Psoas muscle (tissue), 7 donors: ENCODE measurements at regions not wholly inside any gene's neighbourhood (a gene's known extent, or its start where the extent isn't known, plus 50 kb on each side); places are given as distances from the start of the nearest gene placed in this dataset.

ENCODE experiments used
- ATAC-seq, 4 donors: fragments of 200-7000 bp; cut with Tn5 transposase; one replicate each; pipeline ENCODE4 v1.9.1; 2020; ENCODE audit warnings: moderate library complexity in 3 of 4, mild to moderate bottlenecking in 2 of 4
- DNase-seq, 2 donors: peaks; one replicate each; pipeline ENCODE4 v3.0.0-alpha.2; 2020
- H3K27ac ChIP-seq: fragments of 200-600 bp; one replicate; pipeline ENCODE4 v1.8.0; 2022
- H3K27me3 ChIP-seq, 3 donors: fragments of 200-600 bp in 1 of 3; one replicate each; pipeline versions ENCODE4 v1.6.1 to v1.8.0; 2013 to 2022; ENCODE audit warnings: low read length in 2 of 3, mild to moderate bottlenecking in 2 of 3, moderate library complexity in 1 of 3; ENCODE audit not compliant: insufficient read depth in 3 of 3
- H3K36me3 ChIP-seq, 2 donors: fragments of 200-600 bp in 1 of 2; one replicate each; pipeline versions ENCODE4 v1.6.1 to v1.8.0; 2013 to 2022; ENCODE audit warnings: low read depth in 1 of 2, mild to moderate bottlenecking in 1 of 2, moderate library complexity in 1 of 2; ENCODE audit not compliant: insufficient read depth in 1 of 2
- H3K4me1 ChIP-seq: fragments of 200-600 bp; one replicate; pipeline ENCODE4 v1.8.0; 2022
- H3K4me3 ChIP-seq: fragments of 200-600 bp; one replicate; pipeline ENCODE4 v1.8.0; 2022; ENCODE audit warnings: mild to moderate bottlenecking
- H3K9me3 ChIP-seq: fragments of 200-600 bp; one replicate; pipeline ENCODE4 v1.8.0; 2022
- WGBS, 3 donors: extraction: QIAGEN DNeasy Blood & Tissue Kit; methylation state at CpG; one replicate each; pipeline versions ENCODE4 v1.1.6 to v1.1.7; 2013; 5-methylcytosine and 5-hydroxymethylcytosine counted together
- intact Hi-C, 2 donors: fragments of 100-400 bp; cut with DNase I; formaldehyde crosslinking; loops; one replicate each; pipeline versions ENCODE4 v1.11.0 to v1.14.2; 2022
- TF ChIP-seq, protein P1 (sequence below): fragments of 200-600 bp; IDR thresholded peaks from one replicate; pipeline ENCODE4 v1.8.0; 2022; ENCODE audit warnings: antibody characterized with exemption
- donor health status: healthy with polysubstance abuse.
- donor health status: DM: no; HTN: no; CAD: no; lungs with moderate emphysema.
- donor health status: Bipolar disorder and iron deficiency.
- donor health status: healthy.
- donor health status: DM: yes; HTN: yes; CAD: no.
- donor health status: DM: no; HTN: no; CAD: no.
- donor health status: DM: yes; HTN: yes; CAD: no.

DNA sequence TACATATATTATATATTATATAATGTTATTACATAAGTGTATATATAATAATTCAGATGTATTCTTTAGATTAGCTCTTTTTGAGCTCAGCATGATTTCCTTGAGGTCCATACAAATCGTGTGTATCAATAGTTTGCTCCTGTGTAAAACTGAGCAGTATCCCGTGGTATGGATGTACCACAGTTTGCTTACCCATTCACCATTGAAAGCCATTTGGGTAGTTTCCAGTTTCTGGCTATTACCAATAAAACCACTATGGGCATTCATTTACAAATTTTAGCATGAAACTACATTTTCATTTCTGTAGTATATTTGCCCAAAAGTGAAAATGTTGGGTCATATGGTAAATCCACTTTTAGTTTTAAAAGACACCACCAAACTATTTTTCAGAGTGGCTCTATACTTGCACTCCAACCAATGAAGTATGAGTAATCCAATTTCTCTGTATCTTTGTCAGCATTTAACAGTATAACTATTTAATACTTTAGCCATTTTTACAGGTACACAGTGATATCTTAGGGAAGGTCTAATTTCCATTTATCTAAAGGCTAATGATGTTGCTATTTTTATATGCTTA lies 1361.4 kb upstream of the GBE1 start:
- ATAC-seq, result no peak
- no peaks in the 10 kb centered on the region for H3K9me3 ChIP-seq
- no peak for DNase-seq
- no peak overlapping the region for H3K4me3 ChIP-seq
- WGBS, 3 donors, result 76 to 91% (median 85%) methylated on average over 2 of the region's 2 CpGs
- H3K27me3 ChIP-seq, result no peaks in the 10 kb centered on the region
- no peaks in the 10 kb centered on the region for H3K36me3 ChIP-seq
- intact Hi-C loops, result no loop called here
- TF ChIP-seq, protein P1, sequence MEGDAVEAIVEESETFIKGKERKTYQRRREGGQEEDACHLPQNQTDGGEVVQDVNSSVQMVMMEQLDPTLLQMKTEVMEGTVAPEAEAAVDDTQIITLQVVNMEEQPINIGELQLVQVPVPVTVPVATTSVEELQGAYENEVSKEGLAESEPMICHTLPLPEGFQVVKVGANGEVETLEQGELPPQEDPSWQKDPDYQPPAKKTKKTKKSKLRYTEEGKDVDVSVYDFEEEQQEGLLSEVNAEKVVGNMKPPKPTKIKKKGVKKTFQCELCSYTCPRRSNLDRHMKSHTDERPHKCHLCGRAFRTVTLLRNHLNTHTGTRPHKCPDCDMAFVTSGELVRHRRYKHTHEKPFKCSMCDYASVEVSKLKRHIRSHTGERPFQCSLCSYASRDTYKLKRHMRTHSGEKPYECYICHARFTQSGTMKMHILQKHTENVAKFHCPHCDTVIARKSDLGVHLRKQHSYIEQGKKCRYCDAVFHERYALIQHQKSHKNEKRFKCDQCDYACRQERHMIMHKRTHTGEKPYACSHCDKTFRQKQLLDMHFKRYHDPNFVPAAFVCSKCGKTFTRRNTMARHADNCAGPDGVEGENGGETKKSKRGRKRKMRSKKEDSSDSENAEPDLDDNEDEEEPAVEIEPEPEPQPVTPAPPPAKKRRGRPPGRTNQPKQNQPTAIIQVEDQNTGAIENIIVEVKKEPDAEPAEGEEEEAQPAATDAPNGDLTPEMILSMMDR, result no peak
- no peak overlapping the region for H3K27ac ChIP-seq
- no peaks in the 10 kb centered on the region for H3K4me1 ChIP-seq

- 71 to 76% (median 72%) methylated on average over 4 of the region's 4 CpGs for WGBS, 3 donors
- no peaks in the 10 kb centered on the region for H3K4me1 ChIP-seq
- intact Hi-C loops, result no loop called here
- no peak for ATAC-seq
- TF ChIP-seq, protein P1, result no peak
- no peak overlapping the region for H3K27ac ChIP-seq
- no peak for DNase-seq
- H3K4me3 ChIP-seq, result no peak overlapping the region
- no peaks in the 10 kb centered on the region for H3K27me3 ChIP-seq
- no peaks in the 10 kb centered on the region for H3K36me3 ChIP-seq
- no peaks in the 10 kb centered on the region for H3K9me3 ChIP-seq
Observed at GRCh38 chr3:83093222-83093572, 1331.8 kb upstream of the GBE1 start.

DNA sequence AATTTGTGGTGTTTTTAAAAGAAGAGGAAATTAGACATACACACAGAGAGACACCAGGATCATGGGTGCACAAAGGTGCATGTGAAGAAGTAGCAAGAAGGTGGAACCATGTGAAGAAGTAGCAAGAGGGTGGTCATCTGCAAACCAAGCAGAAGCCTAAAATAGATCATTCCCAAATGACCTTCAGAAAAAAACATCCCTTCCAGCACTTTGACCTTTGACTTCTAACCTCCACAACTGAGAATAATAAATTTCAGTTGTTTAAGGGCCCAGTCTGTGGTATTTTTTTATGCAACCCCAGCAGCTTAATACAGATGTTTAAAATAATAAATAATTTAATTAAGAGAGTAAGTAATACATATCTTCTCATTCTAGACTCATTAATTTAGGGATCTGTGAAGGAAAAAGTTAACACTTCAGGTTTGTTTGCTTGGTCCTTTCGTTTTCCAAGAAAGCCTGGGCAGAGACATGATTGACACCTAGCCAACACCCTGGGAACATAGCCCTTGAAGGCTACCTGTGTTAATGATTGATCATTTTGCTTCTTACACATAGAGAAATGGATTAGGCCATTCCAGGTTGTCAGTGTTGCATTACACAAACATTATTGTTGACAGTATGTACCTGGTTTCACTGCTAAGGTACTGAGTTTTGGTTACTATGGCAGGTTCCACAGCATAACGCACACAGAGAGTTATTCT lies 1331.2 kb upstream of the GBE1 start:
- WGBS, 3 donors, result 77 to 93% (median 80%) methylated on average over 2 of the region's 2 CpGs
- no peaks in the 10 kb centered on the region for H3K36me3 ChIP-seq
- TF ChIP-seq, protein P1, result no peak
- ATAC-seq (no peak), DNase-seq (no peak)
- H3K27ac ChIP-seq, result no peak overlapping the region
- no peak overlapping the region for H3K4me3 ChIP-seq
- no peaks in the 10 kb centered on the region for H3K4me1 ChIP-seq
- H3K27me3 ChIP-seq, result no peaks in the 10 kb centered on the region
- intact Hi-C loops, result no loop called here
- H3K9me3 ChIP-seq, result no peaks in the 10 kb centered on the region

DNA sequence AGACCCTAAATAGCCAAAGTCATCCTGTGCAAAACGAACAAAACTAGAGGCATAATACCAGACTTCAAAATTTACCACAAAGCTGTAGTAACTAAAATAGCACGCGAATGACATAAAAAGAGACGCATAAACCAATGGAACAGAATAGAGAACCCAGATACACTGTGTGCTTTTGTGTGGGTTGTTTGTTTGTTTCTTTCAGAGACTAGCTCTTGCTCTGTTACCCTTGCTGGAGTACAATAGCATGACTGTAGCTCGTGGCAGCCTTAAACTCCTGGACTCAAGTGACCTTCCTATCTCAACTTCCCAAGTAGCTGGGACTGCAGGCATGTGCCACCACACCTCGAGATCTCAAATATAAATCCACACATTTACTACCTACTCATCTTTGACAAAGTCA lies 1314.6 kb upstream of the GBE1 start:
- Histone ChIP-seq H3K4me3 (no peak overlapping the region), H3K27me3 (no peaks in the 10 kb centered on the region), H3K9me3 (no peaks in the 10 kb centered on the region), H3K36me3 (no peaks in the 10 kb centered on the region), H3K27ac (no peak overlapping the region), H3K4me1 (no peaks in the 10 kb centered on the region)
- WGBS, 3 donors, result 74 to 81% (median 80%) methylated on average over 6 of the region's 6 CpGs
- ATAC-seq (no peak), DNase-seq (no peak)
- TF ChIP-seq, protein P1, result no peak
- intact Hi-C loops, result no loop called here

DNA sequence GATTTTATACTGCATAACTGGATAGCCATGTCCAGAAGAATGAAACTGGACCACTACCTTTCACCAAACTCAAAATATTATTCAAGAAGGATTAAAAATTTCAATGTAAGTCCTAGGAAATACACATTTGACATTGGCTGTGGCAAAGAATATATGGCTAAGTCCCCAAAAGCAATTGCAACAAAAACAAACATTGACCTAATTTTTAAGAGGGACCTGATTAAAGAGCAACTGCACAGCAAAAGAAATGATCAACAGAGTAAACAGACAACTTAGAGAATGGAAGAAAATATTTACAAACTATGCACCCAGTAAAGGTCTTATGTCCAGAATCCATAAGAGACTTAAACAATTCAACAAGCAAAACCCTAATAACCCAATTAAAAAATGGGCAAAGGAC lies 1313.0 kb upstream of the GBE1 start:
- no peak overlapping the region for H3K27ac ChIP-seq
- no peaks in the 10 kb centered on the region for H3K27me3 ChIP-seq
- H3K4me3 ChIP-seq, result no peak overlapping the region
- ATAC-seq (no peak), DNase-seq (no peak)
- no peaks in the 10 kb centered on the region for H3K9me3 ChIP-seq
- no peaks in the 10 kb centered on the region for H3K36me3 ChIP-seq
- no peaks in the 10 kb centered on the region for H3K4me1 ChIP-seq
- TF ChIP-seq, protein P1, result no peak
- intact Hi-C loops, result no loop called here
